NT2/D1 (cell line): ENCODE measurements at regions not wholly inside any gene's neighbourhood (a gene's known extent, or its start where the extent isn't known, plus 50 kb on each side); places are given as distances from the start of the nearest gene placed in this dataset.

ENCODE experiments used
- SUZ12 ChIP-seq: IDR thresholded peaks from 2 replicates; pipeline ENCODE4 v1.6.1; 2011; ENCODE audit not compliant: insufficient read length, insufficient read depth; ENCODE audit errors: extremely low read depth
- YY1 ChIP-seq: IDR thresholded peaks from 2 replicates; pipeline ENCODE4 v1.6.1; 2011; ENCODE audit not compliant: insufficient read length, insufficient read depth
- ZNF274 ChIP-seq: IDR thresholded peaks from 2 replicates; pipeline ENCODE4 v1.6.1; 2011; ENCODE audit warnings: mild to moderate bottlenecking, low read depth, low read length

GRCh38 chr2:122481244-122481622 lies 725.8 kb downstream of the TSN start:
- no peak for TF ChIP-seq ZNF274
- no peak for TF ChIP-seq YY1
- no peak for TF ChIP-seq SUZ12
